AG09309 (cell line): ENCODE measurements at regions not wholly inside any gene's neighbourhood (a gene's known extent, or its start where the extent isn't known, plus 50 kb on each side); places are given as distances from the start of the nearest gene placed in this dataset.

Experiments used
- DNase-seq: peaks from one replicate; pipeline ENCODE4 v3.0.0-alpha.2; 2010; ENCODE audit warnings: low read depth
- H3K4me3 ChIP-seq: 2 replicates; pipeline ENCODE4 v1.5.1; 2011; ENCODE audit warnings: mild to moderate bottlenecking, low read depth, low read length, moderate library complexity; ENCODE audit not compliant: control insufficient read depth
- CTCF ChIP-seq: IDR thresholded peaks from 2 replicates; pipeline ENCODE4 v1.5.1; 2011; ENCODE audit warnings: mild to moderate bottlenecking, low read depth, low read length, inconsistent platforms; ENCODE audit not compliant: insufficient read depth, control insufficient read depth; ENCODE audit errors: missing control alignments

GRCh38 chr3:41060106-41060505 lies 139.2 kb upstream of the CTNNB1 start:
- no peak for DNase-seq
- no peak for TF ChIP-seq CTCF
- no peak overlapping the region for H3K4me3 ChIP-seq

GRCh38 chr3:41064070-41064469 lies 135.2 kb upstream of the CTNNB1 start:
- no peak for TF ChIP-seq CTCF
- no peak overlapping the region for H3K4me3 ChIP-seq
- DNase-seq = no peak

GRCh38 chr3:41064526-41064925 lies 134.8 kb upstream of the CTNNB1 start:
- no peak for TF ChIP-seq CTCF
- H3K4me3 ChIP-seq = no peak overlapping the region
- DNase-seq = no peak

GRCh38 chr3:41065340-41065739 lies 134.0 kb upstream of the CTNNB1 start:
- TF ChIP-seq CTCF = no peak
- no peak for DNase-seq
- H3K4me3 ChIP-seq = no peak overlapping the region

GRCh38 chr3:41073190-41073589 lies 126.1 kb upstream of the CTNNB1 start:
- H3K4me3 ChIP-seq = no peak overlapping the region
- DNase-seq = no peak
- TF ChIP-seq CTCF = no peak

DNA sequence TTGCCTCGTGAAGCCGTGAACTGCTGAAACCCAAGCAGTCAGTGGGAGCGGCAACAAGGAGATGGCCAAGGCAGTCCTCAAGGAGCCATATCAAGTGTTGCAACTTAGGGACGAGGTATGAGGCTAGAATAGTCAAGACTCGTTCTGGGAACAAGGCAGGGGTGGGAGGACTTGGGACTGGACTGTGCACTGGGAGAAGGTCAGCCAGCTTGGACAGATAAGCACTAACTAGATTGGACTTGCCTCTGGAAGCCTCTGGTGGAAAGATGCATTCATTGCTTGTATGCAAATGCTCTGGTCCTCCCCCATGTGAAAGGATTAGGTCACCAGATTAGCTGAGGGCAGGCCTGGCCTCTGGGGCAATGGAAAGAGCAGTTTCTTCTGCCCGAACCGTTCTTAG lies 123.3 kb upstream of the CTNNB1 start:
- DNase-seq = no peak
- no peak for TF ChIP-seq CTCF
- no peak overlapping the region for H3K4me3 ChIP-seq

- no peak overlapping the region for H3K4me3 ChIP-seq
- DNase-seq = no peak
- no peak for TF ChIP-seq CTCF
Measured at GRCh38 chr3:41076399-41076798, 122.9 kb upstream of the CTNNB1 start.
